Activated T-cell treated with anti-CD3 and anti-CD28 coated beads, Interleukin-2, amount 50 U/mL, for 48 hours (primary cell): ENCODE measurements at regions not wholly inside any gene's neighbourhood (a gene's known extent, or its start where the extent isn't known, plus 50 kb on each side); places are given as distances from the start of the nearest gene placed in this dataset.
"Not testable (repeated sequence)": the region's sequence is repeated elsewhere in the genome, so short reads cannot be mapped to it uniquely, and the experiment has no call there.

ENCODE experiments used
- DNase-seq, 2 experiments: peaks; one replicate each; pipeline ENCODE4 v3.0.0-alpha.2; 2020

DNA sequence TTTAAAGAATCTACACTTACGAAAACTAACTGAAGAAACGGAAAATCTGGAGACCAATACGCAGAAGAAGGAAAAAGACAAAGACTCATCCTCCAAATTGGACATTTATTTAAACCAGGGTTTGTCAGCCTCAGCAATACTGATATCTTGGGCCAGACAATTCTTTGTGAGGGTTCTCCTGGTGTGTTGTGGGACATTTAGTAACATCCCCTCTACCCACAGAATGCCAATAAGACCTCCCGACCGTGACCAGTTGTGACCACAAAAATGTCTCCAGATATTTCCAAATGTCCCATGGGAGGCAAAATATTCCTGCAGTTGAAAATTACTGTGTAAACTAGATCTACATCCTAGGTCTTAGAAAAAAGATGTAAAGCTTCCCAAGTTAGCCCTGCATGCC is 50.3 kb upstream of the ZSCAN2 start:
- not testable (repeated sequence) for DNase-seq
